ENCODE measurements at regions not wholly inside any gene's neighbourhood (a gene's known extent, or its start where the extent isn't known, plus 50 kb on each side); places are given as distances from the start of the nearest gene placed in this dataset.

DNA sequence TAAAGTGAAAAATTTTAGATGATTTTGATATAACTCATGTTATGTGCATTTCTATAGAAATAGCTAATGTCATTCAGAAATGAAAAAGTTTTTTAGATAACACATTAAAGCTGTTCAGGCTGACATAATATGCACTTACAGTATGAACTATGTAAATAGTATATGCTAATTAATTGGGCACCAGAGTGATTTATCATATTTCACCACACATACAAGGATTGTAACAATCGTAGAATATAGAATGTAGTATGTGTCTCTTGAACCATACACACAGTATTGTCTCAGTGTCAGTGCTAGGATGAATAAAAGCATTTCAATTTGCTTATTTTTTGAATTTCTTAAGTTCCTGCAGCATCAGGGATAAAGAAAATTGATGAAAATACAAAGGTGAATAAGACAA is 710.0 kb downstream of the OTOL1 start:
- no peak for TF ChIP-seq CTCF (IDR thresholded peaks at IDR 0.05; ENCODE audit: insufficient read depth, low read length, poor library complexity, severe bottlenecking)
- Histone ChIP-seq H3K27me3 (ENCODE audit: control insufficient read depth, insufficient read depth, low read length) (no peaks in the 10 kb centered on the region), H3K36me3 (ENCODE audit: control insufficient read depth, insufficient read depth, low read length) (no peaks in the 10 kb centered on the region), H3K4me3 (ENCODE audit: low read depth, low read length) (no peak overlapping the region)
- DNase-seq (ENCODE audit: low read depth) = no peak

DNA sequence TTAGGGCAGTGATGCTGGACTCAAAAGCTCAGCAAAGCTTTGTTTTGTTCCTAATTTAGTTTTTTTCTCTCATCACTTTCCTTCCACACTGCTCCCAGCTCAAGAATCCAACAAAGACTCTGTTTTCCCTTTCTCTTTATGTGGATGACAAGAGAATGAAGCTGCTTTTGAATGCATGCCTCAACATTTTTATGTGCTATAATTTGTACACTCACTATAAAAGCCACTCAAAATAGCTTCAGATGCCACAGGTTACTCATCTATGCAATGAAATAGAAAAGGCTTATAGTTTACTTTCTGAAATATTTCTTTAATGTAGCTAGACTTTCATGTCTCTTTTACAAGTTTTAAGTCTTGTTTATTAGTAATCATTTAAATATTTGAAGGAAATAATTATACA is 714.9 kb downstream of the OTOL1 start:
- Histone ChIP-seq H3K36me3 (ENCODE audit: control insufficient read depth, insufficient read depth, low read length) (no peaks in the 10 kb centered on the region), H3K4me3 (ENCODE audit: low read depth, low read length) (no peak overlapping the region), H3K27me3 (ENCODE audit: control insufficient read depth, insufficient read depth, low read length) (no peaks in the 10 kb centered on the region)
- no peak for TF ChIP-seq CTCF (IDR thresholded peaks at IDR 0.05; ENCODE audit: insufficient read depth, low read length, poor library complexity, severe bottlenecking)
- DNase-seq (ENCODE audit: low read depth) = no peak

GRCh38 chr3:162213196-162213595 is 716.6 kb downstream of the OTOL1 start:
- no peak overlapping the region for H3K4me3 ChIP-seq (ENCODE audit: low read depth, low read length)
- no peak for DNase-seq (ENCODE audit: low read depth)
- no peaks in the 10 kb centered on the region for H3K27me3 ChIP-seq (ENCODE audit: control insufficient read depth, insufficient read depth, low read length)
- TF ChIP-seq CTCF (IDR thresholded peaks at IDR 0.05; ENCODE audit: insufficient read depth, low read length, poor library complexity, severe bottlenecking) = no peak
- no peaks in the 10 kb centered on the region for H3K36me3 ChIP-seq (ENCODE audit: control insufficient read depth, insufficient read depth, low read length)

- H3K36me3 ChIP-seq (ENCODE audit: control insufficient read depth, insufficient read depth, low read length) = no peaks in the 10 kb centered on the region
- TF ChIP-seq CTCF (IDR thresholded peaks at IDR 0.05; ENCODE audit: insufficient read depth, low read length, poor library complexity, severe bottlenecking) = no peak
- DNase-seq (ENCODE audit: low read depth) = no peak
- no peak overlapping the region for H3K4me3 ChIP-seq (ENCODE audit: low read depth, low read length)
- H3K27me3 ChIP-seq (ENCODE audit: control insufficient read depth, insufficient read depth, low read length) = no peaks in the 10 kb centered on the region
Measured at GRCh38 chr3:162213956-162214355, 717.3 kb downstream of the OTOL1 start.

GRCh38 chr3:162217647-162218046 is 721.0 kb downstream of the OTOL1 start:
- no peak for DNase-seq (ENCODE audit: low read depth)
- Histone ChIP-seq H3K4me3 (ENCODE audit: low read depth, low read length) (no peak overlapping the region), H3K27me3 (ENCODE audit: control insufficient read depth, insufficient read depth, low read length) (no peaks in the 10 kb centered on the region), H3K36me3 (ENCODE audit: control insufficient read depth, insufficient read depth, low read length) (no peaks in the 10 kb centered on the region)
- TF ChIP-seq CTCF (IDR thresholded peaks at IDR 0.05; ENCODE audit: insufficient read depth, low read length, poor library complexity, severe bottlenecking) = no peak

- Histone ChIP-seq H3K4me3 (ENCODE audit: low read depth, low read length) (no peak overlapping the region), H3K36me3 (ENCODE audit: control insufficient read depth, insufficient read depth, low read length) (no peaks in the 10 kb centered on the region), H3K27me3 (ENCODE audit: control insufficient read depth, insufficient read depth, low read length) (no peaks in the 10 kb centered on the region)
- DNase-seq (ENCODE audit: low read depth) = no peak
- TF ChIP-seq CTCF (IDR thresholded peaks at IDR 0.05; ENCODE audit: insufficient read depth, low read length, poor library complexity, severe bottlenecking) = no peak
Measured at GRCh38 chr3:162218479-162218878, 721.9 kb downstream of the OTOL1 start.
